Erythroblast (primary cell): ENCODE measurements at regions not wholly inside any gene's neighbourhood (a gene's known extent, or its start where the extent isn't known, plus 50 kb on each side); places are given as distances from the start of the nearest gene placed in this dataset.

ENCODE experiments used
- GATA1 ChIP-seq: IDR thresholded peaks from 2 replicates; pipeline ENCODE4 v1.6.1; 2011; ENCODE audit warnings: low read depth, mild to moderate bottlenecking, control low read depth, low read length, moderate library complexity
- POLR2A ChIP-seq: IDR thresholded peaks from 2 replicates; pipeline ENCODE4 v1.6.1; 2011; ENCODE audit warnings: mild to moderate bottlenecking, low read length

DNA sequence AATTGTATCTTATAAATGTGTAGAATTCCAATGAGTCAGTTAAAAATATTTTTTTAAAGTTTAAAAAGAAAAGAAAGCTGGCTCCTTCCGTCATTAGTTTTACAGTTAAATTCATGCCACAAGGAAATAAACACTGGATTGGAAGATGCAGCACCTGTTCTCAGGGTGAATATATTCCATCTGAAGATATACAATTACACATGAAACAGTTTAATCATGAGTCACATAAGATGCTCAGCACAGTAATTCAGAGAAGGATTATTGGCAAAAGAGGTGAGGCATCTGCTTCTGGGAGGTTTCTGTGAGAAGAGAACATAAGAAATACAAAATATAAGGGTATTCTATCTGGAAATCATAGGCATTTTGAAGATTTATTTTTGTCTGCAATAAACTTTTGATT, 376.5 kb upstream of the SORCS1 start:
- TF ChIP-seq POLR2A = no peak
- no peak for TF ChIP-seq GATA1
